ENCODE measurements at regions not wholly inside any gene's neighbourhood (a gene's known extent, or its start where the extent isn't known, plus 50 kb on each side); places are given as distances from the start of the nearest gene placed in this dataset.

- Histone ChIP-seq H3K27me3 (no peaks in the 10 kb centered on the region), H3K4me3 (ENCODE audit: low read depth, low read length) (no peak overlapping the region), H3K36me3 (no peaks in the 10 kb centered on the region), H3K9me3 (no peaks in the 10 kb centered on the region), H3K4me1 (no peaks in the 10 kb centered on the region)
- no peak for DNase-seq
- TF ChIP-seq CTCF (IDR thresholded peaks at IDR 0.05; ENCODE audit: low read depth, low read length), result no peak
Observed at GRCh38 chr20:47448429-47448828, 53.3 kb upstream of the NCOA3 start.

GRCh38 chr20:47451602-47451904, 50.1 kb upstream of the NCOA3 start:
- no peaks in the 10 kb centered on the region for H3K4me1 ChIP-seq
- H3K27me3 ChIP-seq, result no peaks in the 10 kb centered on the region
- no peak overlapping the region for H3K4me3 ChIP-seq (ENCODE audit: low read depth, low read length)
- no peaks in the 10 kb centered on the region for H3K36me3 ChIP-seq
- no peak for DNase-seq
- TF ChIP-seq CTCF (IDR thresholded peaks at IDR 0.05; ENCODE audit: low read depth, low read length), result no peak
- no peaks in the 10 kb centered on the region for H3K9me3 ChIP-seq

Data from BE2C (cell line).